ENCODE measurements at regions not wholly inside any gene's neighbourhood (a gene's known extent, or its start where the extent isn't known, plus 50 kb on each side); places are given as distances from the start of the nearest gene placed in this dataset.
"Not testable (repeated sequence)": the region's sequence is repeated elsewhere in the genome, so short reads cannot be mapped to it uniquely, and the experiment has no call there.

- H3K36me3 ChIP-seq (replicated peaks in 1 of 2; ENCODE audit: control insufficient read depth in 1 of 2, insufficient read depth in 2 of 2, low read length in 2 of 2); CTCF ChIA-PET (ENCODE audit: low intra/inter-chr PET ratio, low total read pairs); FAIRE-seq; H2AFZ ChIP-seq (ENCODE audit: low read length); H3K9ac ChIP-seq (ENCODE audit: insufficient read depth, low read depth, low read length); H3K27me3 ChIP-seq (ENCODE audit: control insufficient read depth in 1 of 2, insufficient read depth in 2 of 2, low read length in 2 of 2); POLR2A ChIA-PET; H3K79me2 ChIP-seq (ENCODE audit: insufficient read depth, low read length); H3K4me2 ChIP-seq (ENCODE audit: low read depth, low read length); BruUV-seq (replicated peaks); DNase-seq (ENCODE audit: low spot score); in situ Hi-C loops (cut with HindIII; ENCODE audit: extremely low pct_ligation_motif_present, low pct_unique_long_range_greater_than_20kb); H3K4me3 ChIP-seq (replicated peaks in 1 of 3; ENCODE audit: insufficient read depth in 1 of 3, low read depth in 2 of 3, low read length in 3 of 3); H3K27ac ChIP-seq (ENCODE audit: extremely low read length, insufficient read depth, low read length); H3K4me1 ChIP-seq (ENCODE audit: insufficient read depth, low read length); H4K20me1 ChIP-seq (ENCODE audit: insufficient read depth, low read length); intact Hi-C loops (cut with micrococcal nuclease; ENCODE audit: unreplicated experiment): not testable (repeated sequence)
- no CpG with 5 or more reads among the region's 19 CpGs for WGBS (ENCODE audit: low lambda C conversion rate)
- H3K9me3 ChIP-seq (ENCODE audit: low read length) = peaks cover 11% of the 10 kb centered on the region; the same call in 1 of the 2 replicates
- ATAC-seq = peak; percentile 13; the same call in 2 of the 3 replicates
These were observed 165.8 kb downstream of the TMEM121 start for GRCh38 chr14:105692110-105692685.

- no peak for FAIRE-seq
- BruUV-seq (replicated peaks) = no TSS peak
- POLR2A ChIA-PET = no interaction called here
- H2AFZ ChIP-seq (ENCODE audit: low read length) = no peak overlapping the region
- intact Hi-C loops (cut with micrococcal nuclease; ENCODE audit: unreplicated experiment) (no loop called here), in situ Hi-C loops (cut with HindIII; ENCODE audit: extremely low pct_ligation_motif_present, low pct_unique_long_range_greater_than_20kb) (no loop called here)
- 5% methylated on average over 2 of the region's 2 CpGs for WGBS (ENCODE audit: low lambda C conversion rate)
- peaks cover 8% of the 10 kb centered on the region; the same call in 1 of the 2 replicates for H3K9me3 ChIP-seq (ENCODE audit: low read length)
- H3K36me3 ChIP-seq (replicated peaks in 1 of 2; ENCODE audit: control insufficient read depth in 1 of 2, insufficient read depth in 2 of 2, low read length in 2 of 2) = no peaks in the 10 kb centered on the region
- H3K79me2 ChIP-seq (ENCODE audit: insufficient read depth, low read length) = no peaks in the 10 kb centered on the region
- no peak for ATAC-seq
- H3K27me3 ChIP-seq (ENCODE audit: control insufficient read depth in 1 of 2, insufficient read depth in 2 of 2, low read length in 2 of 2) = peaks cover 0 to 3% of the 10 kb centered on the region in 2 experiments; a peak in 2 of 5 replicates
- H3K4me2 ChIP-seq (ENCODE audit: low read depth, low read length) = no peak overlapping the region
- no peak overlapping the region for H3K4me3 ChIP-seq (replicated peaks in 1 of 3; ENCODE audit: insufficient read depth in 1 of 3, low read depth in 2 of 3, low read length in 3 of 3)
- no peak for TF ChIP-seq ZNF652 (CRISPR knock-in tag; IDR thresholded peaks at IDR 0.05; ENCODE audit: borderline replicate concordance, low read depth)
- TF ChIP-seq ZNF775 (CRISPR knock-in tag; IDR thresholded peaks at IDR 0.05; ENCODE audit: borderline replicate concordance) = no peak
- TF ChIP-seq BCL6 (CRISPR knock-in tag; IDR thresholded peaks at IDR 0.05) = no peak
- TF ChIP-seq HCFC1 (IDR thresholded peaks at IDR 0.05; ENCODE audit: low read depth, low read length) = no peak
- no peak for TF ChIP-seq ZBTB8A (CRISPR knock-in tag; IDR thresholded peaks at IDR 0.05; ENCODE audit: borderline replicate concordance, low read depth)
- TF ChIP-seq ZNF431 (CRISPR knock-in tag; IDR thresholded peaks at IDR 0.05; ENCODE audit: borderline replicate concordance, low read depth) = no peak
- TF ChIP-seq PRPF4 (IDR thresholded peaks at IDR 0.05; ENCODE audit: low read depth, low read length, poor library complexity, severe bottlenecking) = no peak
- no peak for TF ChIP-seq ARNT2 (CRISPR knock-in tag; IDR thresholded peaks at IDR 0.05; ENCODE audit: low read depth)
- TF ChIP-seq ZMAT5 (CRISPR knock-in tag; IDR thresholded peaks at IDR 0.05; ENCODE audit: borderline replicate concordance, low read depth) = no peak
- no peak for TF ChIP-seq MEF2D (CRISPR knock-in tag; IDR thresholded peaks at IDR 0.05)
- TF ChIP-seq KLF11 (CRISPR knock-in tag; IDR thresholded peaks at IDR 0.05) = no peak
- DNase-seq (ENCODE audit: low spot score) = no peak
- no peaks in the 10 kb centered on the region for H4K20me1 ChIP-seq (ENCODE audit: insufficient read depth, low read length)
- CTCF ChIA-PET (ENCODE audit: low intra/inter-chr PET ratio, low total read pairs) = no interaction called here
- no peak overlapping the region for H3K27ac ChIP-seq (ENCODE audit: extremely low read length, insufficient read depth, low read length)
- H3K9ac ChIP-seq (ENCODE audit: insufficient read depth, low read depth, low read length) = no peak overlapping the region
- H3K4me1 ChIP-seq (ENCODE audit: insufficient read depth, low read length) = no peaks in the 10 kb centered on the region
These were observed 168.6 kb downstream of the TMEM121 start for GRCh38 chr14:105694961-105695360.

GRCh38 chr14:105696388-105696787 lies 170.0 kb downstream of the TMEM121 start:
- H3K4me3 ChIP-seq (replicated peaks in 1 of 3; ENCODE audit: insufficient read depth in 1 of 3, low read depth in 2 of 3, low read length in 3 of 3); in situ Hi-C loops (cut with HindIII; ENCODE audit: extremely low pct_ligation_motif_present, low pct_unique_long_range_greater_than_20kb); H2AFZ ChIP-seq (ENCODE audit: low read length); H3K36me3 ChIP-seq (replicated peaks in 1 of 2; ENCODE audit: control insufficient read depth in 1 of 2, insufficient read depth in 2 of 2, low read length in 2 of 2); CTCF ChIA-PET (ENCODE audit: low intra/inter-chr PET ratio, low total read pairs); ATAC-seq; H3K4me1 ChIP-seq (ENCODE audit: insufficient read depth, low read length); DNase-seq (ENCODE audit: low spot score); intact Hi-C loops (cut with micrococcal nuclease; ENCODE audit: unreplicated experiment); POLR2A ChIA-PET; BruUV-seq (replicated peaks); H3K4me2 ChIP-seq (ENCODE audit: low read depth, low read length); H3K79me2 ChIP-seq (ENCODE audit: insufficient read depth, low read length); H3K9ac ChIP-seq (ENCODE audit: insufficient read depth, low read depth, low read length); H3K27ac ChIP-seq (ENCODE audit: extremely low read length, insufficient read depth, low read length); H3K27me3 ChIP-seq (ENCODE audit: control insufficient read depth in 1 of 2, insufficient read depth in 2 of 2, low read length in 2 of 2); FAIRE-seq; H4K20me1 ChIP-seq (ENCODE audit: insufficient read depth, low read length); H3K9me3 ChIP-seq (ENCODE audit: low read length): not testable (repeated sequence)
- no CpG with 5 or more reads among the region's 11 CpGs for WGBS (ENCODE audit: low lambda C conversion rate)

All from HepG2 (cell line).